Uterus (tissue), 3 donors: ENCODE measurements at regions not wholly inside any gene's neighbourhood (a gene's known extent, or its start where the extent isn't known, plus 50 kb on each side); places are given as distances from the start of the nearest gene placed in this dataset.

ENCODE experiments used
- DNase-seq, 2 donors: peaks; one replicate each; pipeline ENCODE4 v3.0.0-alpha.2; 2019 to 2020
- H3K27ac ChIP-seq, 2 donors: fragments of 200-600 bp; sonication (generic); 1 replicate in 1 of 2; 2 replicates in 1 of 2; pipeline ENCODE4 v1.5.1; 2016 to 2018
- H3K27me3 ChIP-seq, 2 donors: fragments of 200-600 bp; sonication (generic); one replicate each; pipeline ENCODE4 v1.5.1; 2018 to 2019; ENCODE audit warnings: control low read depth in 1 of 2
- H3K36me3 ChIP-seq, 2 donors: fragments of 200-600 bp; sonication (generic); one replicate each; pipeline ENCODE4 v1.5.1; 2019; ENCODE audit warnings: control low read depth in 1 of 2
- H3K4me1 ChIP-seq, 2 donors: fragments of 200-600 bp; sonication (generic); one replicate each; pipeline ENCODE4 v1.5.1; 2018 to 2019; ENCODE audit warnings: control low read depth in 1 of 2
- H3K4me3 ChIP-seq, 2 donors: fragments of 200-600 bp; sonication (generic); 1 replicate in 1 of 2; 2 replicates in 1 of 2; pipeline ENCODE4 v1.5.1; 2018 to 2019; ENCODE audit warnings: mild to moderate bottlenecking in 1 of 2
- H3K9me3 ChIP-seq, 2 donors: fragments of 200-600 bp; sonication (generic); one replicate each; pipeline ENCODE4 v1.5.1; 2019; ENCODE audit warnings: control low read depth in 1 of 2
- POLR2A ChIP-seq, 2 donors: fragments of 450-650 bp; IDR thresholded peaks; one replicate each; pipeline ENCODE4 v1.6.1; 2016; ENCODE audit warnings: antibody characterized with exemption in 2 of 2, mild to moderate bottlenecking in 1 of 2, moderate library complexity in 1 of 2
- intact Hi-C: fragments of 100-400 bp; cut with DNase I; formaldehyde crosslinking; loops from one replicate; pipeline ENCODE4 v1.15.1; 2023; ENCODE audit warnings: low total_unique reads
- TF ChIP-seq, protein P1 (sequence below), 4 experiments: fragments of 200-600 bp in 2 of 4; fragments of 450-650 bp in 2 of 4; sonication (generic) in 2 of 4; IDR thresholded peaks; one replicate each; pipeline ENCODE4 v1.5.1; 2016 to 2019; ENCODE audit warnings: antibody characterized with exemption in 4 of 4, mild to moderate bottlenecking in 2 of 4, moderate library complexity in 1 of 4
- donor health status: DM: yes; HTN: yes; CAD: no.

DNA sequence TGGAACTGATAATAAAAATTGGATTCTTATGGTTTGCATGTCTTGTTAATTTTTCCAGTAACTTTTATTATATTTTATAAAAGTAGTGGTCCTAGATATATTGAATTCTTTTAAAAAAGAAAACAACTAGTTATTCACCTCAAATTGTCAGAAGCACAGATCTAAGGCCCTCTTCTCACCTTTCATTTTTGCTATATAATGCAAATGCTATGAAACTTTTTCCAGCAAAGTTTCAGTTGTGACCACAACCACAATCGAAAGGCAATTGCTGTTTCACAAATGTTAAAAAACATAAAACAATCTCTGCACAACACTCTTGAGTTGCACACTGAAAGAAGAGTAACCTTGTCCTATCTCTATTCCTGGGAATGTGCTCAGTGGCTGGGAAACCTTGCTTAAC is 479.8 kb upstream of the FLRT2 start:
- no peak overlapping the region for H3K4me3 ChIP-seq
- no peaks in the 10 kb centered on the region for H3K4me1 ChIP-seq
- intact Hi-C loops: no loop called here
- no peaks in the 10 kb centered on the region for H3K36me3 ChIP-seq
- TF ChIP-seq, protein P1, sequence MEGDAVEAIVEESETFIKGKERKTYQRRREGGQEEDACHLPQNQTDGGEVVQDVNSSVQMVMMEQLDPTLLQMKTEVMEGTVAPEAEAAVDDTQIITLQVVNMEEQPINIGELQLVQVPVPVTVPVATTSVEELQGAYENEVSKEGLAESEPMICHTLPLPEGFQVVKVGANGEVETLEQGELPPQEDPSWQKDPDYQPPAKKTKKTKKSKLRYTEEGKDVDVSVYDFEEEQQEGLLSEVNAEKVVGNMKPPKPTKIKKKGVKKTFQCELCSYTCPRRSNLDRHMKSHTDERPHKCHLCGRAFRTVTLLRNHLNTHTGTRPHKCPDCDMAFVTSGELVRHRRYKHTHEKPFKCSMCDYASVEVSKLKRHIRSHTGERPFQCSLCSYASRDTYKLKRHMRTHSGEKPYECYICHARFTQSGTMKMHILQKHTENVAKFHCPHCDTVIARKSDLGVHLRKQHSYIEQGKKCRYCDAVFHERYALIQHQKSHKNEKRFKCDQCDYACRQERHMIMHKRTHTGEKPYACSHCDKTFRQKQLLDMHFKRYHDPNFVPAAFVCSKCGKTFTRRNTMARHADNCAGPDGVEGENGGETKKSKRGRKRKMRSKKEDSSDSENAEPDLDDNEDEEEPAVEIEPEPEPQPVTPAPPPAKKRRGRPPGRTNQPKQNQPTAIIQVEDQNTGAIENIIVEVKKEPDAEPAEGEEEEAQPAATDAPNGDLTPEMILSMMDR (IDR thresholded peaks at IDR 0.05): no peak
- no peak for TF ChIP-seq POLR2A (IDR thresholded peaks at IDR 0.05)
- no peaks in the 10 kb centered on the region for H3K27me3 ChIP-seq
- no peaks in the 10 kb centered on the region for H3K9me3 ChIP-seq
- no peak for DNase-seq
- no peak overlapping the region for H3K27ac ChIP-seq

DNA sequence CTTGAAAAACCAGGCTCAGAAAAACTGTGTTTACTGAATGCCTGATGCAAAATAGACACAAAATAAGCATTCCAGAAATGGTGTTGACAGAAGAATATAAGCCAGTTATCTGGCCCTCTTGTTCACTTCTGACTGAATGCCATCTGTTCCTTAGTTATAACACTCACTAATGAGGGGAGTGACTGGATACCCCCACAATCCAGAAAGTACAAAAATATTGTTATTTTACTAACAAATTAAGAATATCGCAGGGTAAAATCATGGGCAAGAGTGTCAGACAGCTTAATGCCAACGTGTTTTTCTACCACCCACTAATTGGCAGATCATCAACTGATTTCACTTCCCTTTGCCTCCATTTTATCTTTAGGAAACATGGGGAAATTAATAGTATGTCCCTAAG is 477.3 kb upstream of the FLRT2 start:
- TF ChIP-seq, protein P1 (IDR thresholded peaks at IDR 0.05): no peak
- TF ChIP-seq POLR2A (IDR thresholded peaks at IDR 0.05): no peak
- intact Hi-C loops: no loop called here
- DNase-seq: no peak
- Histone ChIP-seq H3K36me3 (no peaks in the 10 kb centered on the region), H3K9me3 (no peaks in the 10 kb centered on the region), H3K27ac (no peak overlapping the region), H3K27me3 (no peaks in the 10 kb centered on the region), H3K4me3 (no peak overlapping the region), H3K4me1 (no peaks in the 10 kb centered on the region)

DNA sequence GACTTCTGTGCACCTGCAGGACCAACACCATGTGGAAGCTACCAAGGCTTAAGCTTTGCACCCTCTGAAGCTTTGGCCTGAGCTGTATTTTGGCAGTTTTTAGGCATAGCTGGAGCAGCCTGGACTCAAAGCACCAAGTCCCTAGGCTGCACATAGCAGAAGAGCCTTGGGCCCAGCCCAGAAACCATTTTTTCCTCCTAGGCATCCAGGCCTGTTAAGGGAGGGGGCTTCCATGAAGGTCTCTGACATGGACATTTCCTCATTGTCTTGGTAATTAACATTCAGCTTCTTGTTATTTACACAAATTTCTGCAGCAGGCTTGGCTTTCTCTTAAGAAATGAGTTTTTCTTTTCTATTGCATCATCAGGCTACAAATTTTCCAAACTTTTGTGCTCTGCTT is 475.8 kb upstream of the FLRT2 start:
- Histone ChIP-seq H3K36me3 (no peaks in the 10 kb centered on the region), H3K27ac (no peak overlapping the region), H3K27me3 (no peaks in the 10 kb centered on the region), H3K4me1 (no peaks in the 10 kb centered on the region), H3K4me3 (no peak overlapping the region), H3K9me3 (no peaks in the 10 kb centered on the region)
- TF ChIP-seq POLR2A (IDR thresholded peaks at IDR 0.05): no peak
- intact Hi-C loops: no loop called here
- no peak for DNase-seq

DNA sequence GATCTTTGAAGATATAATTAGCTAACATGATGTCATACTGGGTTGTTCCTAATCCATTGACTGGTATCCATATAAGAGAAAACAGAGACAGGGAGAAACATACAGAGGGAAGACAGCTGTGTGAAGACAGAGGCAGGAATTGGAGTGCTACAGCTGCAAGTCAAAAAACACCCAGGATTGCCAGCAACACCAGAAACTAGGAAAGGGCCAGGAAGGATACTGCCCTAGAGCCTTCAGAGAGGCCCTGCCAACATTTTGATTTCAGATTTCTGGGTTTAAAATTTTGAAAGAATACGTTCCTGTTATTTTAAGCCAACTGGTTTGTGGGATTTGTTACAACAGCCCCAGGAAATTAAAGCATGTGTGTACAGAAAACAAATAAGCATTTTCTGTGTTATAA is 473.7 kb upstream of the FLRT2 start:
- DNase-seq: no peak
- Histone ChIP-seq H3K27me3 (no peaks in the 10 kb centered on the region), H3K27ac (no peak overlapping the region), H3K9me3 (no peaks in the 10 kb centered on the region), H3K36me3 (no peaks in the 10 kb centered on the region), H3K4me1 (no peaks in the 10 kb centered on the region), H3K4me3 (no peak overlapping the region)
- intact Hi-C loops: no loop called here
- TF ChIP-seq POLR2A (IDR thresholded peaks at IDR 0.05): no peak
- TF ChIP-seq, protein P1 (IDR thresholded peaks at IDR 0.05): no peak

DNA sequence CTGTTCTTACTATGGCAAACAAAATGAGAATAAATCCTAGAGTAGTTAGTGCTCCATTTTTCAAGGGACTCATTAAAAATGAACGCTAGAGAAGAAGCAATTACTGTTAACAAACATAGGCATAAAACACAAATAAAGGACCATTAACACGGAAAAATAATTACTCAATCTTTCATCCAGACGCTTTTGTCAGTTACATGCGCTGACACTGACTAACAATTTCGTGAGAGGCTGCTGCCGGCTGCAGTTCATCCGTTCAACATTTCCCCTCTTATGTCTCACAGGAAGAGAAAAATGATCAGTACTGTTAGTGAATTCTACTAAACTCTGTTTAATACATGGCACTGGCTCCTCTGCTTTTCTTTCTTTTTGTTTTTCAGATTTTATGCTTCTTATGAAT is 472.7 kb upstream of the FLRT2 start:
- DNase-seq: no peak
- TF ChIP-seq POLR2A (IDR thresholded peaks at IDR 0.05): no peak
- TF ChIP-seq, protein P1 (IDR thresholded peaks at IDR 0.05): no peak
- Histone ChIP-seq H3K27me3 (no peaks in the 10 kb centered on the region), H3K4me1 (no peaks in the 10 kb centered on the region), H3K36me3 (no peaks in the 10 kb centered on the region), H3K4me3 (no peak overlapping the region), H3K27ac (no peak overlapping the region), H3K9me3 (no peaks in the 10 kb centered on the region)
- intact Hi-C loops: no loop called here

DNA sequence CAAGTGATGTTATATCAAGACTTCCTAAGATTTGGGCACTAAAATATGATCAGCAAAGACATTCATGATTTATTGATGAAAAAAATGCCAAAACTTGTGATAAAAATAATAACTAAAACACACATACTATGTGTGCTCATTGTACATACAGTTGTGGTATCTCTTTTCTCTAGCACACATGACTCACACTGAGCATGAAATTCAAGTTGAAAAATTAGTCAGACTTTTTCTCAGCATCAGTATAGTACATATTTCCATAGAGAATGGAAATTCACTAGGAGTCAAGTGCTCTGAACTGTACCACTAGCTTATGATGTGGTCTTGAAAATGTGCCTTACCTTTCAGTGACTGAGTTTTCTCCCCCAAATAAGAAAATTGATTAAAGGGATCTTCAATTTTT is 471.8 kb upstream of the FLRT2 start:
- no peak for TF ChIP-seq POLR2A (IDR thresholded peaks at IDR 0.05)
- TF ChIP-seq, protein P1 (IDR thresholded peaks at IDR 0.05): no peak
- Histone ChIP-seq H3K4me3 (no peak overlapping the region), H3K27ac (no peak overlapping the region), H3K9me3 (no peaks in the 10 kb centered on the region), H3K4me1 (no peaks in the 10 kb centered on the region), H3K27me3 (no peaks in the 10 kb centered on the region), H3K36me3 (no peaks in the 10 kb centered on the region)
- DNase-seq: no peak
- intact Hi-C loops: no loop called here
